ENCODE measurements at regions not wholly inside any gene's neighbourhood (a gene's known extent, or its start where the extent isn't known, plus 50 kb on each side); places are given as distances from the start of the nearest gene placed in this dataset.

- H3K4me3 Mint-ChIP-seq, result no peak overlapping the region
- H3K27me3 ChIP-seq (ENCODE audit: control insufficient read depth, insufficient read depth, low read length, poor library complexity, severe bottlenecking), result no peaks in the 10 kb centered on the region
- DNase-seq, result no peak
- no peak for TF ChIP-seq CTCF (conservative IDR thresholded peaks at IDR 0.05)
- no peak overlapping the region for H3K4me3 ChIP-seq (ENCODE audit: low read length)
- no peaks in the 10 kb centered on the region for H3K36me3 ChIP-seq (ENCODE audit: control insufficient read depth, insufficient read depth, low read length)
- no peak overlapping the region for H3K27ac Mint-ChIP-seq
- H3K9me3 Mint-ChIP-seq, result no peaks in the 10 kb centered on the region
- no peaks in the 10 kb centered on the region for H3K27me3 Mint-ChIP-seq (ENCODE audit: insufficient read depth)
- H3K27ac ChIP-seq (ENCODE audit: low read depth, low read length), result no peak overlapping the region
- H3K36me3 Mint-ChIP-seq (ENCODE audit: low read depth), result no peaks in the 10 kb centered on the region
- no peaks in the 10 kb centered on the region for H3K4me1 ChIP-seq (ENCODE audit: control insufficient read depth, insufficient read depth, low read length)
- no peaks in the 10 kb centered on the region for H3K4me1 Mint-ChIP-seq
- no peak overlapping the region for H3K9ac ChIP-seq (ENCODE audit: extremely low read depth, low read length, poor library complexity, severe bottlenecking)
- H3K9me3 ChIP-seq (ENCODE audit: control insufficient read depth, low read length), result no peaks in the 10 kb centered on the region
These were observed 245.4 kb upstream of the NREP start for GRCh38 chr5:112002376-112002775.

GRCh38 chr5:111999286-111999685 lies 242.3 kb upstream of the NREP start:
- H3K36me3 ChIP-seq (ENCODE audit: control insufficient read depth, insufficient read depth, low read length), result no peaks in the 10 kb centered on the region
- H3K27me3 ChIP-seq (ENCODE audit: control insufficient read depth, insufficient read depth, low read length, poor library complexity, severe bottlenecking), result no peaks in the 10 kb centered on the region
- Mint-ChIP-seq H3K27ac (no peak overlapping the region), H3K4me1 (no peaks in the 10 kb centered on the region), H3K4me3 (no peak overlapping the region), H3K27me3 (ENCODE audit: insufficient read depth) (no peaks in the 10 kb centered on the region), H3K36me3 (ENCODE audit: low read depth) (no peaks in the 10 kb centered on the region), H3K9me3 (peaks cover under 1% of the 10 kb centered on the region)
- no peak for DNase-seq
- H3K4me3 ChIP-seq (ENCODE audit: low read length), result no peak overlapping the region
- no peak overlapping the region for H3K27ac ChIP-seq (ENCODE audit: low read depth, low read length)
- no peak for TF ChIP-seq CTCF (conservative IDR thresholded peaks at IDR 0.05)
- H3K9ac ChIP-seq (ENCODE audit: extremely low read depth, low read length, poor library complexity, severe bottlenecking), result no peak overlapping the region
- WGBS, 2 experiments (ENCODE audit: insufficient coverage in 1 of 2, insufficient read length in 1 of 2), result 84% methylated on average over 1 of the region's 1 CpG; no CpG with 5 or more reads in 1 of the 2 experiments
- H3K9me3 ChIP-seq (ENCODE audit: control insufficient read depth, low read length), result no peaks in the 10 kb centered on the region
- no peaks in the 10 kb centered on the region for H3K4me1 ChIP-seq (ENCODE audit: control insufficient read depth, insufficient read depth, low read length)

GRCh38 chr5:111998871-111999270 lies 241.9 kb upstream of the NREP start:
- no peak overlapping the region for H3K27ac ChIP-seq (ENCODE audit: low read depth, low read length)
- H3K36me3 Mint-ChIP-seq (ENCODE audit: low read depth), result no peaks in the 10 kb centered on the region
- no peak overlapping the region for H3K27ac Mint-ChIP-seq
- H3K4me1 ChIP-seq (ENCODE audit: control insufficient read depth, insufficient read depth, low read length), result no peaks in the 10 kb centered on the region
- no peak overlapping the region for H3K4me3 ChIP-seq (ENCODE audit: low read length)
- TF ChIP-seq CTCF (conservative IDR thresholded peaks at IDR 0.05), result no peak
- DNase-seq, result no peak
- no peak overlapping the region for H3K4me3 Mint-ChIP-seq
- no peaks in the 10 kb centered on the region for H3K27me3 ChIP-seq (ENCODE audit: control insufficient read depth, insufficient read depth, low read length, poor library complexity, severe bottlenecking)
- no peaks in the 10 kb centered on the region for H3K9me3 ChIP-seq (ENCODE audit: control insufficient read depth, low read length)
- H3K9ac ChIP-seq (ENCODE audit: extremely low read depth, low read length, poor library complexity, severe bottlenecking), result no peak overlapping the region
- H3K9me3 Mint-ChIP-seq, result peaks cover 5% of the 10 kb centered on the region
- no peaks in the 10 kb centered on the region for H3K36me3 ChIP-seq (ENCODE audit: control insufficient read depth, insufficient read depth, low read length)
- no peaks in the 10 kb centered on the region for H3K27me3 Mint-ChIP-seq (ENCODE audit: insufficient read depth)
- 91 to 92% methylated on average over 2 to 3 of the region's 3 CpGs for WGBS, 2 experiments (ENCODE audit: insufficient coverage in 1 of 2, insufficient read length in 1 of 2)
- H3K4me1 Mint-ChIP-seq, result no peaks in the 10 kb centered on the region
